Umbilical cord (tissue), 1 donor: ENCODE measurements at regions not wholly inside any gene's neighbourhood (a gene's known extent, or its start where the extent isn't known, plus 50 kb on each side); places are given as distances from the start of the nearest gene placed in this dataset.
A peak's percentile ranks its signal among the peaks of the same experiment; 100 is the strongest.

Source experiments
- DNase-seq: peaks from one replicate; pipeline ENCODE4 v3.0.0-alpha.2; 2015; ENCODE audit warnings: low spot score

- no peak for DNase-seq
Observed at GRCh38 chr13:33372251-33372919, 86.8 kb upstream of the STARD13 start.

GRCh38 chr13:33373624-33374023, 88.1 kb upstream of the STARD13 start:
- DNase-seq = no peak

GRCh38 chr13:33375421-33375820, 89.9 kb upstream of the STARD13 start:
- DNase-seq = no peak

GRCh38 chr13:33376212-33376611, 90.7 kb upstream of the STARD13 start:
- no peak for DNase-seq

- DNase-seq = no peak
Observed at GRCh38 chr13:33377411-33377810, 91.9 kb upstream of the STARD13 start.

GRCh38 chr13:33377825-33378224, 92.3 kb upstream of the STARD13 start:
- DNase-seq = no peak

GRCh38 chr13:33379608-33380007, 94.1 kb upstream of the STARD13 start:
- DNase-seq = no peak

GRCh38 chr13:33380487-33381079, 95.0 kb upstream of the STARD13 start:
- DNase-seq = no peak

GRCh38 chr13:33381180-33381579, 95.6 kb upstream of the STARD13 start:
- no peak for DNase-seq

- DNase-seq = no peak
Observed at GRCh38 chr13:33381906-33382305, 96.4 kb upstream of the STARD13 start.

- DNase-seq = peak; percentile 20
Observed at GRCh38 chr13:33383724-33384577, 98.4 kb upstream of the STARD13 start.

- peak; percentile 76 for DNase-seq
Observed at GRCh38 chr13:33388286-33388998, 102.9 kb upstream of the STARD13 start.

GRCh38 chr13:33392794-33393405, 107.3 kb upstream of the STARD13 start:
- no peak for DNase-seq

- no peak for DNase-seq
Observed at GRCh38 chr13:33394294-33394932, 108.9 kb upstream of the STARD13 start.

GRCh38 chr13:33401238-33401637, 115.7 kb upstream of the STARD13 start:
- DNase-seq = no peak

GRCh38 chr13:33402975-33403374, 117.4 kb upstream of the STARD13 start:
- DNase-seq = no peak

- DNase-seq = peak; percentile 30
Observed at GRCh38 chr13:33403807-33404362, 118.3 kb upstream of the STARD13 start.

- no peak for DNase-seq
Observed at GRCh38 chr13:33405371-33405770, 119.8 kb upstream of the STARD13 start.

- DNase-seq = peak; percentile 20
Observed at GRCh38 chr13:33409673-33410510, 124.3 kb upstream of the STARD13 start.

- DNase-seq = peak; percentile 27
Observed at GRCh38 chr13:33410619-33411018, 125.1 kb upstream of the STARD13 start.
